DND-41 (cell line): ENCODE measurements at regions not wholly inside any gene's neighbourhood (a gene's known extent, or its start where the extent isn't known, plus 50 kb on each side); places are given as distances from the start of the nearest gene placed in this dataset.

Experiments used
- EZH2 ChIP-seq: IDR thresholded peaks from 3 replicates; pipeline ENCODE4 v1.6.1; 2012; ENCODE audit warnings: borderline replicate concordance, low read depth, mild to moderate bottlenecking, moderate library complexity, low read length, inconsistent platforms; ENCODE audit not compliant: severe bottlenecking
- TF ChIP-seq, protein P1 (sequence below): IDR thresholded peaks from 2 replicates; pipeline ENCODE4 v1.5.1; 2012; ENCODE audit warnings: borderline replicate concordance, low read length, moderate library complexity, mild to moderate bottlenecking; ENCODE audit not compliant: poor library complexity, severe bottlenecking; ENCODE audit errors: extremely low read depth

GRCh38 chr19:28873301-28873700 is 339.6 kb downstream of the UQCRFS1 start:
- TF ChIP-seq, protein P1, sequence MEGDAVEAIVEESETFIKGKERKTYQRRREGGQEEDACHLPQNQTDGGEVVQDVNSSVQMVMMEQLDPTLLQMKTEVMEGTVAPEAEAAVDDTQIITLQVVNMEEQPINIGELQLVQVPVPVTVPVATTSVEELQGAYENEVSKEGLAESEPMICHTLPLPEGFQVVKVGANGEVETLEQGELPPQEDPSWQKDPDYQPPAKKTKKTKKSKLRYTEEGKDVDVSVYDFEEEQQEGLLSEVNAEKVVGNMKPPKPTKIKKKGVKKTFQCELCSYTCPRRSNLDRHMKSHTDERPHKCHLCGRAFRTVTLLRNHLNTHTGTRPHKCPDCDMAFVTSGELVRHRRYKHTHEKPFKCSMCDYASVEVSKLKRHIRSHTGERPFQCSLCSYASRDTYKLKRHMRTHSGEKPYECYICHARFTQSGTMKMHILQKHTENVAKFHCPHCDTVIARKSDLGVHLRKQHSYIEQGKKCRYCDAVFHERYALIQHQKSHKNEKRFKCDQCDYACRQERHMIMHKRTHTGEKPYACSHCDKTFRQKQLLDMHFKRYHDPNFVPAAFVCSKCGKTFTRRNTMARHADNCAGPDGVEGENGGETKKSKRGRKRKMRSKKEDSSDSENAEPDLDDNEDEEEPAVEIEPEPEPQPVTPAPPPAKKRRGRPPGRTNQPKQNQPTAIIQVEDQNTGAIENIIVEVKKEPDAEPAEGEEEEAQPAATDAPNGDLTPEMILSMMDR: no peak
- no peak for TF ChIP-seq EZH2
